AG10803 (cell line): ENCODE measurements at regions not wholly inside any gene's neighbourhood (a gene's known extent, or its start where the extent isn't known, plus 50 kb on each side); places are given as distances from the start of the nearest gene placed in this dataset.
"Not testable (repeated sequence)": the region's sequence is repeated elsewhere in the genome, so short reads cannot be mapped to it uniquely, and the experiment has no call there.

Experiments used
- DNase-seq: peaks from one replicate; pipeline ENCODE4 v3.0.0; 2010; ENCODE audit warnings: low read depth
- H3K4me3 ChIP-seq: 2 replicates; pipeline ENCODE4 v1.5.1; 2011; ENCODE audit warnings: mild to moderate bottlenecking, low read length, control low read depth
- TF ChIP-seq, protein P1 (sequence below): conservative IDR thresholded peaks from 2 replicates; pipeline ENCODE4 v1.5.1; 2011; ENCODE audit warnings: mild to moderate bottlenecking, low read length, control low read depth, inconsistent platforms

DNA sequence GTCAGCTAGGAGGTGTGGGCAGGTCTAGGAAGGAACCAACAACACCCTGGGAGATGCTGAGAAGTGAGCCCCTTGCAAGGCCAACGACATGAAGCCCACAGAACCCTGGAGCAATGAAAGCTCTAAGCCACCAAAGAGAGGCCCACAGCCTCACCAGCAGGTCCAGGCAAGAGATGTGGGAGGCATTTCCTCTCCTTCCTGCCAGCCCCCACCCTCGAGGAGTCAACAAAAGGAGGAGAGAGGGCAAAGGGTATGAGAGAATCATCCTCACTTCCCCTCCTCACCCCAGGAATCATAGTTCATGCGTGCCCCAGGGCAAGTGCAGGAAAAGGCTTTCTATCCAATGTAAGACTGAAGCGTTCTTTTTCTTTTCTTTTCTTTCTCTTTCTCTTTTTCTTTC lies 195.8 kb downstream of the SHQ1 start:
- DNase-seq, result no peak
- no peak overlapping the region for H3K4me3 ChIP-seq
- TF ChIP-seq, protein P1, sequence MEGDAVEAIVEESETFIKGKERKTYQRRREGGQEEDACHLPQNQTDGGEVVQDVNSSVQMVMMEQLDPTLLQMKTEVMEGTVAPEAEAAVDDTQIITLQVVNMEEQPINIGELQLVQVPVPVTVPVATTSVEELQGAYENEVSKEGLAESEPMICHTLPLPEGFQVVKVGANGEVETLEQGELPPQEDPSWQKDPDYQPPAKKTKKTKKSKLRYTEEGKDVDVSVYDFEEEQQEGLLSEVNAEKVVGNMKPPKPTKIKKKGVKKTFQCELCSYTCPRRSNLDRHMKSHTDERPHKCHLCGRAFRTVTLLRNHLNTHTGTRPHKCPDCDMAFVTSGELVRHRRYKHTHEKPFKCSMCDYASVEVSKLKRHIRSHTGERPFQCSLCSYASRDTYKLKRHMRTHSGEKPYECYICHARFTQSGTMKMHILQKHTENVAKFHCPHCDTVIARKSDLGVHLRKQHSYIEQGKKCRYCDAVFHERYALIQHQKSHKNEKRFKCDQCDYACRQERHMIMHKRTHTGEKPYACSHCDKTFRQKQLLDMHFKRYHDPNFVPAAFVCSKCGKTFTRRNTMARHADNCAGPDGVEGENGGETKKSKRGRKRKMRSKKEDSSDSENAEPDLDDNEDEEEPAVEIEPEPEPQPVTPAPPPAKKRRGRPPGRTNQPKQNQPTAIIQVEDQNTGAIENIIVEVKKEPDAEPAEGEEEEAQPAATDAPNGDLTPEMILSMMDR, result no peak

DNA sequence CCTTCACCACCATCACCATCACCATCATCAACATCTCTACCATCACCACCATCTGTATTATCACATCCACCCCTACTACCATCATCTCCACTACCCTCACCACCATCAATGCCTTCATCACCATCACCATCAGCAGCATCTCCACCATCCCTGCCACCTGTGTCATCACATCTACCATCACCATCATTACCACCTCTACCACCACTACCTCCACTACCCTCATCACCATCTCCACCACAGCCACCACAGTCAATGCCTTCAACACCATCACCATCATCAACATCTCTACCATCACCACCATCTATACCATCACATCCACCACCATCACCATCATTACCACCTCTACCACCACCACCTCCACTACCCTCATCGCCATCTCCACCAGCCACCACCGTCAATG lies 196.7 kb downstream of the SHQ1 start:
- TF ChIP-seq, protein P1, result no peak
- DNase-seq, result no peak
- no peak overlapping the region for H3K4me3 ChIP-seq

DNA sequence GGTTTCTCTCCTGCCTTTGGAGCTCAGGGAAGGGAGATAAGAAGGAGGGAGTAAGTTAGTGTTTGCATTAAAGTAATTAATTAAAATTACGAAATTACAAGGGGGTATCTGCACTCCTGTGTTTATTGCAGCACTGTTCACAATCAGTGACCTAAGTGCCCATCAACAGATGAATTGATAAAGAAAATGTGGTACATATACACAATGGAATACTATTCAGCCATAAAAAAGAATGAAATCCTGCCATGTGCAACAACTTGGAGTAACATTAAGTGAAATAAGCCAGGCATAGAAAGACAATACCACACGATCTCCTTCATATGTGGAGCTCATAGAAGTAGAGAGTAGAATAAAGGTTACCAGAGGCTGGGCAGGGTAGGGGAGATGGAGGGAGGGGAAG lies 202.0 kb downstream of the SHQ1 start:
- H3K4me3 ChIP-seq, result no peak overlapping the region
- DNase-seq, result no peak
- TF ChIP-seq, protein P1, result no peak

DNA sequence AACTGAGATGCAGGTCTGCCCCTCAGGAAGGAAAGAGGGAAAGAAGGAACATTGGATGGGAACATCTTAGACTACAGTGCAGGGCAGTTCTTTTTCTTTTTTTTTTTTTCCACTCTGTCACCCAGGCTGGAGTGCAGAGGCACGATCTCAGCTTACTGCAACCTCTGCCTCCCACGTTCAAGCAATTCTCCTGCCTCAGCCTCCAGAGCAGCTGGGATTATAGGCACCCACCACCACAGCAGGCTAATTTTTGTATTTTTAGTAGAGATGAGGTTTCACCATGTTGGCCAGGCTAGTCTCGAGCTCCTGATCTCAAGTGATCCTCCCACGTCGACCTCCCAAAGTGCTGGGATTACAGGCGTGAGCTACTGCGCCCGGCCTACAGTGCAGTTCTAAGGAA lies 204.6 kb downstream of the SHQ1 start:
- DNase-seq, H3K4me3 ChIP-seq: not testable (repeated sequence)

DNA sequence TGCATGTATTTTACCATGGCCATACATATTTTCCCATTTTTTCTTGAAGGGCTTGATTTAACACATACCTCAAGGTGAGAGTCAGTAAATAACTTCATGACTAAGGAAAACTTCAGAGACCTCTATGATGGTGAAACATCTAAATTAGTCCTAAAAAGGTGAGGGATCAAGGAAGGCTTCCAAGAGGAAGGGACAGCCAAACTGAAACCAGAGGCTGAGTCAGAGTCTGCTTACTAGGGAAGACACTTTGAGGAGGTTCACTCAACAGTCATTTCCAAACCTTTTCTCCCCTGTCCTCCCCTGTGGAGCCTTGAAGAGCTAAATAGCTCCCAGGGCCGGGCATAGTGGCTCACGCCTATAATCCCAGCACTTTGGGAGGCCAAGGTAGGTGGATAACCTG lies 206.6 kb downstream of the SHQ1 start:
- DNase-seq, result no peak
- no peak overlapping the region for H3K4me3 ChIP-seq
- TF ChIP-seq, protein P1, result no peak

DNA sequence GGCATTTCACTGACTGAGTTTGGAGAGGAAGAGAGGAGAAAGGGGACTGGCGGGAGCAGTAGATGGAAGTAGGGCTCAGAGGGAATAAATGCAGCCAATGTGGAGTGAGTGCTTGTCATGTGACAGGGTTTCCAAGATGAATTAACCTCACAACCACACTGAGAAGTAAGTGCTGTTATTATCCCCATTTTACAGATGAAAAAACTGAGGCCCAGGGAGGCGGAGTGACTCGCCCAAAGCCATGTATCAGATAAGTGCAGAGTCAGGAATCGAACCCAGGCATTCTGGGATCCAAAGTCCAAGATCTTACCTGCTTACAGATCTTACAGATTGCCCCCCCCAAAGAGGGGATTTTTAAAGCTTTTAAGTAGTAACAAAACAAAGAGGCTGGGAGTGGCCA lies 207.2 kb downstream of the SHQ1 start:
- TF ChIP-seq, protein P1, result no peak
- DNase-seq, result no peak
- H3K4me3 ChIP-seq, result no peak overlapping the region

DNA sequence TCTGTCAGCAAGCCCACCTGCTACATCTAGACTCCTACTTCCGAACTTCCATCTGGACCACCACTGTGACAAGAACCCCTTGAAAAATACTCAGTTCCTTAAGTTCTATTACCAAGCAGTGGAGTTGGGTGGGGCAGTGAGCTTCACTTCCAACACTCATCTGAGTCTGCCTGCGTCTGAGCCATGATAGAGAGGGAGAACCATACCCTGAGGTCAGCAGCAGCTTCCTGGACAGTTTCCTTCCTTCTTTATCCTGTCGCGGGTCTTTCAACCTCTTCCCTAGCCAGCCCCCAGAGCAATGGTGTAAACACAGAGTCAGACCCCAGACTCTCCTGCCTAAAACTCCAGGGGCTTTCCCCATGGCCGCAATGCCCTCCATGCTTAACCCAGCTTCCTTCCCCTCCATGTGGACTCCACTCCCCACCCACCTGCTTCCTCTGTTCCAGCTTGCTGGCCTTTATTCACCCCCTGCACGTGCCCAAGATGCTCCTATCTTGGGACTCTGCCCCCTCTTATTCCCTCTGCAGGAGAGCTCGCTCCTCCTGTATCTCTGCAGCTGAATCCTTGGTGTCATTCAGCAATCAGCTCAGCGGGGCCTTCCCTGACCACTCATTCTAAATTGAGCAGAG lies 211.2 kb downstream of the SHQ1 start:
- no peak overlapping the region for H3K4me3 ChIP-seq
- DNase-seq, result no peak
- TF ChIP-seq, protein P1, result no peak

DNA sequence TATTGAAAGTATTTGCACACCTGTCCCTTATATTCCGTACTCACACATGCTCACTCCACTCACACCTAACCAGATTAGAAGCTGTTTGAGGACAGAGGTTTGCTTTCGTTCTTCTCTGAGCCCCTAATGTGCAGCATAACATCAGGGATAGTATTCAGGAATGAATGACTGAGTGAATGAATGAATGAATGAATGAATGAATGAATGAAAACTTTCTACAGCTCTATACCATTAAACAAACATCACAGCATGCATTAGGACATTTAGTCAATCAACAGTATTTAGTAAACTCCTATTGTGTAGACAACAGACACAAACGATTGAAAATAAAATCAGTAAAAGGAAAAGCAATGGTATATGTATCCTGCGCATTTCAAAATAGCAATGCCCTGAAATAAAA lies 212.7 kb downstream of the SHQ1 start:
- TF ChIP-seq, protein P1, result no peak
- no peak overlapping the region for H3K4me3 ChIP-seq
- no peak for DNase-seq
